HG03575 (cell line): ENCODE measurements at regions not wholly inside any gene's neighbourhood (a gene's known extent, or its start where the extent isn't known, plus 50 kb on each side); places are given as distances from the start of the nearest gene placed in this dataset.
A peak's percentile ranks its signal among the peaks of the same experiment; 100 is the strongest.
"Not testable (repeated sequence)": the region's sequence is repeated elsewhere in the genome, so short reads cannot be mapped to it uniquely, and the experiment has no call there.

Experiments used
- ATAC-seq: cut with Tn5 transposase; IDR thresholded peaks from one replicate; pipeline ENCODE4 v1.9.1; 2021; ENCODE audit not compliant: unreplicated experiment, insufficient number of reproducible peaks, low FRiP score; ENCODE audit errors: extremely low read depth

GRCh38 chr13:59409211-59409610 is 754.5 kb downstream of the DIAPH3 start:
- no peak for ATAC-seq

DNA sequence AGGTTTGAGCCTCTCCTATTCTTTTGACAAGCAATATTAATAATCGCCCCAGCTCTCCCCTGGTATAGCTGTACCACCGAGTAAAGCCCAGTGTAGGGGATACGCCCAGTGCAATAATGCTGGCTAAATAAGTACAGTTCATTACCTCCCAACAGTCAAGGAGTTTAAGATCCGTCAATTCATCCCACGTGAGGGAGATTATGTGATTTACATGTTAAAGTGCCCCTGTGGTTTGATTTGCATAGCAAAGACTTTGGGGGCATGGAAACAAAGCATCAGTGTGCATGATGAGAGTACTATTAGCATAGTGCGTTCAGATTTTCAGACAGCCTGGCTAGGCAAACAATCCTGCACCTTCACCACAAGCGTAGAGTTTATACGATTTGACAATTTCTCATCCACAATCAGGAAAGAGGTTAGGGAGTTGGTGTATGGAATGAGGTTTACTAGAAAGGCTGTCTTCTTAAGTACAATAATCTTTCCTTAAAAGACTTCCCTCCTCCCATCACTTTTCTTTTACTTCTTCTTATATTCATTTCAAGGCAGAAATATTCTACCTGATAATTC is 754.0 kb downstream of the DIAPH3 start:
- ATAC-seq, result no peak

DNA sequence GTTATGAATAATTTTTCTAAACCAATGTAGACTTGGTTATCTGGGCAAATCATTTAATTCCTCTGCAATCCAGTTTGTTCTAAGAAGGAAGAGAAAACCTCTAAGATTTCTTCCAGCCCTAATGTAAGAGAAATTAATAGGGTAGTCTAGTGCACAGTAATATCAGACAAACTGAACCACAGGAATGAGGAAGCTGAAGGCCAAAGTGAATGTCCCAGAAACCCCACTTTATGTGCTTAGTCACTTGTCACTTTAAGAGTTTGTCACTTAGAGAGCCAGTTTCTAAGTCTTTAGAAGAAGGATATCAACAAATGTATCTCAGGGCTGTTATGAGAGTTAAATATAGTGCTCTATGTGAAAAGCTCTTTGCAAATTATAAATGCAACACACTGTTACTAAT is 750.6 kb downstream of the DIAPH3 start:
- ATAC-seq, result peak; percentile 67

- no peak for ATAC-seq
Observed at GRCh38 chr13:59414006-59414405, 749.7 kb downstream of the DIAPH3 start.

DNA sequence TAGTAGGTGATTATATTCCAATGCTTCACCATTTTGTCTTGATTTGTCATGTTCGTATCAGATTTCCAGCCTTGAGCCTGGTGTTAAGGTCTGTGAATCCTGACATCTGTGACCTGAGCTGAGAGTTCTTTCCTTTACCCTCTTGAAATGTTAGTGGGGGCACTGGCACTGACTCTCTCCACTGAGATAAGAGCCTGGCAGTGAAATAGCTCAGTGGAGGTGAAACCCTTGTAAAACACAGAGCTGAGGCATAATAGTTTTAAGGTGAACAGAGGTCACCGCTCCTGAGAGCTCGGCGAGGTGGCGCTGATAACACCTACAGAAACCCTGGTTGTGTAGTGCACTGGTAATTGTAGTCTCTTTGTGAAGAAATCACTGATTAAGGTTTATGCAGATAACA is 748.2 kb downstream of the DIAPH3 start:
- ATAC-seq, result no peak

DNA sequence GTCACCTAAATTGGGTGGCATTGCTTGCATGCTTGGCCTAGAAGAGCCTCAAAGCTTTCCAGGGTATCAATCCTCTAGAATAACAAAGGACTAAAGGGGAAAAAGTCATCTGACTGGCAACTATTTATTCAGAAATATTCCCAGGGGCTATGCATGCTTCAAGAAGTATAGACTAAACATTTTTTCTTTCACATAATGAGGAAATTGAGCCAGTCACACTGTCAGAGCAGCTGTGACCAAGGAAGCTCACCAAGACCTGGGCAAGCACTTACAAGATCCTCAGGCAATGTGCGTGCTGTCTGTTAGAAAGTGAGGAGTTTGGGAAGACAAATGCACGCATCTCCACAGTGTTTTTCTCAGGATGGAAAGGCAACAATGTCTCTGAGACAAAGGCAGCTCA is 747.2 kb downstream of the DIAPH3 start:
- ATAC-seq, result no peak

GRCh38 chr13:59422646-59423045 is 741.1 kb downstream of the DIAPH3 start:
- no peak for ATAC-seq

- no peak for ATAC-seq
Observed at GRCh38 chr13:59423708-59424340, 739.9 kb downstream of the DIAPH3 start.

GRCh38 chr13:59424661-59425060 is 739.1 kb downstream of the DIAPH3 start:
- ATAC-seq, result no peak

DNA sequence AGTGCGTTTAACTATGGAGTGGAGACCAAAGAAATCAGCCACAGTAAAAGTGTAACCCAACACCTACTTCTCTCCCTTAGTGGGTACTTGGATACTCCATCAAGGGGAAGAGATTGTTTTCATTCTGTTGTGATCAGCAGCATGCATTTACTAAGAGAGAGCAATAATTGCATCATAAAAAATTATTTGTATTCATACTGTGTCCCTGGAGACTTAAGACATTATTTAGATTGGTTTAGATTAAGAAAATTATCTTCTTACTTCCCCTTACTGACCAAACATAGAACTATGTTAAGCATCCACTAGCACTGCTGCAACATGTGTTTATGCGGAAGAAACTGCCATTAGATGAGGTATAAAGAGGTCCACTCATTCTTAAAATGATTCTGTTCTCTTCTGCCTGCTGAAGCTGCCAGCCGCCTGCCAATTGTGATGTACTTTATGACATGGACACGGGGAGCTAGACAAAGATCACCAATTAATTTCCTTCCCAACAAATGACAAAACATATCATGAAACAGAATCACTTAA is 738.5 kb downstream of the DIAPH3 start:
- ATAC-seq, result no peak

- no peak for ATAC-seq
Observed at GRCh38 chr13:59435024-59435423, 728.7 kb downstream of the DIAPH3 start.

GRCh38 chr13:59437544-59438301 is 726.0 kb downstream of the DIAPH3 start:
- no peak for ATAC-seq

GRCh38 chr13:59439776-59440428 is 723.8 kb downstream of the DIAPH3 start:
- no peak for ATAC-seq

DNA sequence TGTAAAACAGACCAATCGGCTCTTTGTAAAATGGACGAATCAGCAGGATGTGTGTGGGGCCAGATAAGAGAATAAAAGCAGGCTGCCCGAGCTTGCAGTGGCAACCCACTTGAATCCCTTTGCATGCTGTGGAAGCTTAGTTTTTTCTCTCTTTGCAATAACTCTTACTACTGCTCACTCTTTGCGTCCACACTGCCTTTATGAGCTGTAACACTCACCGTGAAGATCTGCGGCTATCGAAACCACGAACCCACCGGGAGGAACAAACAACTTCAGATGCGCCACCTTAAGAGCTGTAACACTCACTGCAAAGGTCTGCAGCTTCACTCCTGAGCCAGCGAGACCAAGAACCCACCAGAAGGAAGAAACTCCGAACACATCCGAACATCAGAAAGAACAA is 722.7 kb downstream of the DIAPH3 start:
- not testable (repeated sequence) for ATAC-seq

- no peak for ATAC-seq
Observed at GRCh38 chr13:59441596-59442280, 722.0 kb downstream of the DIAPH3 start.

DNA sequence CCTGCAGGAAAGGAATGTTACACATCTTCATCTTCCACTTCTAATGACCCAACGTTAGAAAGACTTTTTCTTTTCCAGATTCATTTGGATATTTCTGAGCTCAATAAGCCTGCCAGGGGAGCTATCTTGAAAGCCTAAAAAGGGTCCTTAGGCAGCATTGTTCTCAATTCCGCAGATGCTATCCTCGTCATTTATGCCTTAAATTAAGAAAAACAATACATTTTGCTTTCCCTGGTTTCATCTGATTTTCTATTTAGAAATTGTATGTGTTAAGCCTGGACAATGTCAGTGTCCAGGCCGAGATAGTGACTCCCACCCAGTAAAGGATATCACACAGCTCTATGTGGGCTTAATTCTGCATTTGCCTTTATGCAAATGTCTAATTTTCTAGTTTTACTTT is 721.3 kb downstream of the DIAPH3 start:
- ATAC-seq, result no peak

DNA sequence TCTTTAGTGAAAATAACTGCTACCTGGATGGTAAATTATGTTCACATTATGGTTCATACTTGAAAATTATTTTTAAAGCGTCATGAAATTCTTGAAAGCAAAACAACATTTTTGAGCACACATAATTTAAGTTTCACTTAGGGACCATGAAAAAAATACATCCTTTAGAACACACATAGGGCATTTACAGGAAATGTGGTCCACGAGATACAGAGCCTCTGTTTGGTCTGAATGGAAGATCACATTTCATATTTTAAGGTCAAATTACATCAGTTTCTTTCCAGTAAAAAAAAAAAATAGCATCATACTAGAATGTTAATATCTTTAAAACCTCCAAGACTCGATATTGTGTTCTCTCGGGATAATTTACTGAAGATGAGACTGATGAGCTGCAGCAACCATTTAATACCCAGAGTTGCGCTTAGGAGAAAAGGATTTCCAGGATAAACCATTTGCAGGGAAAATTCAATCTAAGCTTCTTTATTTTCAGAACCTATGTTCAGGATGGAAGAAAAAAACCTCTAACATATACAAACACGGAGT is 720.7 kb downstream of the DIAPH3 start:
- ATAC-seq, result no peak

GRCh38 chr13:59444210-59444857 is 719.4 kb downstream of the DIAPH3 start:
- ATAC-seq, result no peak
